AG09319 (cell line): ENCODE measurements at regions not wholly inside any gene's neighbourhood (a gene's known extent, or its start where the extent isn't known, plus 50 kb on each side); places are given as distances from the start of the nearest gene placed in this dataset.

Experiments used
- DNase-seq: peaks from one replicate; pipeline ENCODE4 v3.0.0-alpha.2; 2010; ENCODE audit warnings: low read depth; ENCODE audit errors: extremely low read depth
- TF ChIP-seq, protein P1 (sequence below): IDR thresholded peaks from 2 replicates; pipeline ENCODE4 v1.5.1; 2011; ENCODE audit warnings: low read depth, mild to moderate bottlenecking, inconsistent platforms, low read length, moderate library complexity

DNA sequence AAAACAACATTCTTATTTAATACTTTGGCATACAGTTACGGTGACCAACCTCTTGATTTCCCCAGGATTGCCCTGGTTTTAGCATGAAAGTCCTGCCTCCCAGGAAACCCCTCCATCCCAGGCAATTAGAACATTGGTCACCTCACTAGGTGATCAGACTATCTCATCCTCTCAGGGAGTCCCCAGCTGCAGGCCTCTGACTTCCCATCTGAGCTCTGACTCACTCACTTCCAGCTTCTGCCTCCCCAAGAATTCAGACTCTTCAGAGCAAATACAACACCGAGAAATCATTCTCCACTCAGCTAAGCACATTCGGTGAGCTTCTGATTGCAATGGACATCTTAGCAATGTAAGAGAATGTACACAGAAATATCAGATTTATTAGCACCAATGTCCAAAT is 92.4 kb upstream of the HES1 start:
- no peak for DNase-seq
- TF ChIP-seq, protein P1, sequence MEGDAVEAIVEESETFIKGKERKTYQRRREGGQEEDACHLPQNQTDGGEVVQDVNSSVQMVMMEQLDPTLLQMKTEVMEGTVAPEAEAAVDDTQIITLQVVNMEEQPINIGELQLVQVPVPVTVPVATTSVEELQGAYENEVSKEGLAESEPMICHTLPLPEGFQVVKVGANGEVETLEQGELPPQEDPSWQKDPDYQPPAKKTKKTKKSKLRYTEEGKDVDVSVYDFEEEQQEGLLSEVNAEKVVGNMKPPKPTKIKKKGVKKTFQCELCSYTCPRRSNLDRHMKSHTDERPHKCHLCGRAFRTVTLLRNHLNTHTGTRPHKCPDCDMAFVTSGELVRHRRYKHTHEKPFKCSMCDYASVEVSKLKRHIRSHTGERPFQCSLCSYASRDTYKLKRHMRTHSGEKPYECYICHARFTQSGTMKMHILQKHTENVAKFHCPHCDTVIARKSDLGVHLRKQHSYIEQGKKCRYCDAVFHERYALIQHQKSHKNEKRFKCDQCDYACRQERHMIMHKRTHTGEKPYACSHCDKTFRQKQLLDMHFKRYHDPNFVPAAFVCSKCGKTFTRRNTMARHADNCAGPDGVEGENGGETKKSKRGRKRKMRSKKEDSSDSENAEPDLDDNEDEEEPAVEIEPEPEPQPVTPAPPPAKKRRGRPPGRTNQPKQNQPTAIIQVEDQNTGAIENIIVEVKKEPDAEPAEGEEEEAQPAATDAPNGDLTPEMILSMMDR: no peak

DNA sequence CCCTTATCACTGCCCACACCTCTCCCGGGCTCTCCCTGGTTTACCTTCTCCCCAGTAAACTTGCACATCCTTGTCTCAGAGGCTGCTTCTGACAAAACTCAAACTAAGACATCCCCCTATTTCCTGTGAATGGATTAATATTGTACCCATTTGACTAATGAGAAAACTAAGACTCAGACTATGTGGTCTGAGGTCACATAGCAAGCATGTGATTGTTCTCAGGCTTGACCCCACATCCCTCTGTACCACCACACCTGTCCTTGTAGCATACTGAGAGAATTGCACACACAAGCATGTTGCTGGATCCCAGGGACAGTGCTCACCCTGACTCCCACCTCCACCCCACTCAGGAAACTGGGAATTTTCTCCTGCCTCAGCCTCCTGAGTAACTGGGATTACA is 90.7 kb upstream of the HES1 start:
- DNase-seq: no peak
- TF ChIP-seq, protein P1: no peak

DNA sequence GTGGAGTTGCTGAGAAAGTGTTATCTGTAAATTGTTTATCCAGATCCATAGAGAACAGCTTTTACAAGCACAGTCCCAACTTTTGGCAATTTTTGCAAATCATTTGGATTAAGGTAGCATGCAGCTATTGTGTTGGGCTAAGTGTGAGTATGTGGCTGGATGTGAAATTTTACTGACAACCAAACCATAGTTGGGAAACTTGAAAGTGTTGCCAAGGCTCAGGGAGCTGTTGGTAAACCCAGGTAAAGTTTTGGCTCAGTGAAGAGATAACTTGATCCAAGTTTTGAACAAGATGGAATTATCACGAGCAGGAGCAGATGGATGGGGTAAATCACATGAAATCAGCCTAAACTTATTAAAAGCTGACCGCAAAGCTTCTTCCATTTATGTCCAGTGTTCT is 90.0 kb upstream of the HES1 start:
- TF ChIP-seq, protein P1: no peak
- no peak for DNase-seq

DNA sequence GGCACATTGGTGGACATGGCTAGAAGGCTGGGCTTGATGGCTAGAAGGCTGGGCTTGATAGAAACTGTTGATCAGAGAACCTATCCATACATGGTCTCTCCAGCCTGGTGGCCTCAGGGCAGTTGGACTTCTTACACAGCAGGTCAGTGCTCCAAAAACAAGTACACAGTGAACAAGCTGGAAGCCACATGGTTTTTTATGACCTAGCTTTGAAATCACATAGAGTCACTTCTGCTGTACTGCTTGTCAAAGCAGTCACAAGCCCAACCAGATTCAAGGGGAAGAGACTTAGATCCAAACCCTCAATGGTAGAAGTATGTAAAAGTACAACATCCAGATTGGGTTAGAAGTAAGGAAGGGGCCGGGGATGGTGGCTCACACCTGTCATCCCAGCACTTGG is 89.4 kb upstream of the HES1 start:
- TF ChIP-seq, protein P1: no peak
- no peak for DNase-seq

DNA sequence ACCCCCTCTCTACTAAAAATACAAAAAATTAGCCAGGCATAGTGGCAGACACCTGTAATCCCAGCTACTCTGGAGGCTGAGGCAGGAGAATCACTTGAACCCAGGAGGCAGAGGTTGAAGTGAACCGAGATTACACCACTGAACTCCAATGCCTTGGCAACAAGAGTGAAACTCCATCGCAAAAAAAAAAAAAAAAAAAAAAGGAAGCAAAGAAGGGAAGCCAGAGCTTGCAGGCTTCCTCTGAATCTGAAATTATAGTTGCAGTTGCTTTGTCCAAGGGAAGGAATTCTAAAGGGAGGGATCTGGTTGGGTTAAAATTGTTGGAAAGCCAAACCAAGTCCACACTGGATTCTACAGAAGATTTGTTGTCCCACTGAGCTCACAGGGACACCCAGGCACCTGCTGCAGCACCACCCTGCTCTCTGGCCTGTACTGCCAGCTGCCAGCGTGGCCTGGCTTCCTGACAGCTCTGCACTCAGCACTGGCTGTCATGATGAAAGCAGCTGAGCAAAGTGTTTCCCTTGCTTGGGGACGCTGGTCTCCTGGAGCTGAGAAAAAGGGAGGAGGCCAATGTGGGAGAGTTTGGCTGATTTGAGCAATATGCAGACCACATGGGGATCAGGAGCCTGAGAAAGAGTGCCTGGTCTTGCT is 88.8 kb upstream of the HES1 start:
- TF ChIP-seq, protein P1: no peak
- DNase-seq: no peak

DNA sequence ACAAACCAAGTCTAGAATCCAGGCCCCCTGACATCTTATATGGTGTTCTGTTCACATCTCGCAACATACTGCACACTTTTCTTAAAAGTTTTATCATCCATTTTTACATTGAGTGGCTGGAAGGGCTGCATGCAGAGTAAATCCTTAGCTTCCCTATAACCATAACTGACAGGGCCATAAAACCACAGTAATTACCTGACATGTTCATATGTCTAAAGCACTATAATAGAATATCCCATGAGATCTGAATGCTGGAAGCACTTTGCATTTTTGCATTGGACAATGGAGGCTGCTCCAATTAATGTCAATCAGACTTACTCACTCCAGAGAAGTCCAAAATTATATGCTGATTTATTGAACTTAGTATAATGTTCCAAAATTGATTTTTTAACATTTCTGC is 86.6 kb upstream of the HES1 start:
- TF ChIP-seq, protein P1: no peak
- no peak for DNase-seq

DNA sequence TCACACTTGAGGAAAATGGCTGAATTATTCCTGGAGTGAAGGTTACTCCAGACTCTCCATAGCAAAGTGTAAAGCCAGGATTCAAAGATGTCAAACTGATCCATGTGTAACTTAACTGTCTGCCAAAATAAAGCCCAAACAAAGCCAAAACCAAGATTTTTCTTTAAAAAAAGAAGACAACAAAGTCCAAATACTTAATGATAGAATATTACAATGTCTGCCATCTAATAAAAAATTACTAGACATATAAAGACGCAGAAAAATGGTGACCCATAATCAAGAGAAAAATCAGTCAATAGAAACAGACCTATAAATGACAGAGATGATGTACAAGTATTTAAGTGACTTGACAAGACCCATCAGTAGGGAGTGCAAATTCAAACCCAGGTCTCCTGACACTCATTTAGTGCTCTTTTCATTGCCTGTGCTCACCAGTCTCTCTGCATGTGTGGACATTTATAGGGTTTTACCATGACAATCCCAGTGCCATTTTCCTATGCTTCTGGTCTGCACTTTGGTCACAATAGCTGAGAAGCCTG is 85.1 kb upstream of the HES1 start:
- no peak for DNase-seq
- TF ChIP-seq, protein P1: no peak
